ENCODE measurements at regions not wholly inside any gene's neighbourhood (a gene's known extent, or its start where the extent isn't known, plus 50 kb on each side); places are given as distances from the start of the nearest gene placed in this dataset.
A peak's percentile ranks its signal among the peaks of the same experiment; 100 is the strongest.

DNA sequence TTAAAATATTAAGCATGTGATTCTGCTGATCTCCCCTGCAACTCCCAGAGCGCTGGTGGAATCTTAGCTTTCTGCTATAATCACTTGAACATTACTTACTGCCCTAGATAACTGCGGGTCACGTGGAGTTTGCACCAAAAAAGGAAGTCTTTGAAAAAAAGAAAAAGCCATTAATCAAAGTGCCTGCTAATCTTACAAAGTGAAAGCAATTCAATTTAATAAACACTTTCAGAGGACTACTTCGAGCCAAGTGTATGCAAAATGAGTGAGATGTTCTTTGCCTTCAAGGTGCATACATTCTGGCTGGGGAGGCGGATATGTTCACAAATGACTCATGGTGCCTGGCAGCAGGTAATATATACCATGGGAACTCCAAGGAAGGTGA is 109.9 kb upstream of the GAP43 start:
- DNase-seq (ENCODE audit: unreplicated experiment), result no peak
- peaks cover 19% of the 10 kb centered on the region for H3K4me1 Mint-ChIP-seq (ENCODE audit: insufficient read depth, unreplicated experiment)
- POLR2A ChIA-PET, result interaction anchor here (1.0 kb wide), 1 partner anchor 19 kb away, joined by 3 read pairs; no protein-coding TSS in a partner anchor
- CTCF ChIA-PET, result interaction anchor here (0.6 kb wide), 2 partner anchors 112 to 1305 kb away, joined by 3 read pairs; no protein-coding TSS in a partner anchor
- H3K36me3 Mint-ChIP-seq (ENCODE audit: insufficient read depth, unreplicated experiment), result no peaks in the 10 kb centered on the region
- TF ChIP-seq, protein P1, sequence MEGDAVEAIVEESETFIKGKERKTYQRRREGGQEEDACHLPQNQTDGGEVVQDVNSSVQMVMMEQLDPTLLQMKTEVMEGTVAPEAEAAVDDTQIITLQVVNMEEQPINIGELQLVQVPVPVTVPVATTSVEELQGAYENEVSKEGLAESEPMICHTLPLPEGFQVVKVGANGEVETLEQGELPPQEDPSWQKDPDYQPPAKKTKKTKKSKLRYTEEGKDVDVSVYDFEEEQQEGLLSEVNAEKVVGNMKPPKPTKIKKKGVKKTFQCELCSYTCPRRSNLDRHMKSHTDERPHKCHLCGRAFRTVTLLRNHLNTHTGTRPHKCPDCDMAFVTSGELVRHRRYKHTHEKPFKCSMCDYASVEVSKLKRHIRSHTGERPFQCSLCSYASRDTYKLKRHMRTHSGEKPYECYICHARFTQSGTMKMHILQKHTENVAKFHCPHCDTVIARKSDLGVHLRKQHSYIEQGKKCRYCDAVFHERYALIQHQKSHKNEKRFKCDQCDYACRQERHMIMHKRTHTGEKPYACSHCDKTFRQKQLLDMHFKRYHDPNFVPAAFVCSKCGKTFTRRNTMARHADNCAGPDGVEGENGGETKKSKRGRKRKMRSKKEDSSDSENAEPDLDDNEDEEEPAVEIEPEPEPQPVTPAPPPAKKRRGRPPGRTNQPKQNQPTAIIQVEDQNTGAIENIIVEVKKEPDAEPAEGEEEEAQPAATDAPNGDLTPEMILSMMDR (IDR thresholded peaks at IDR 0.05; ENCODE audit: unreplicated experiment), result no peak
- no TSS peak for BruUV-seq (replicated peaks)
- H3K9me3 Mint-ChIP-seq (ENCODE audit: unreplicated experiment), result no peaks in the 10 kb centered on the region
- peak overlapping the region; percentile 74 for H3K4me3 Mint-ChIP-seq (ENCODE audit: unreplicated experiment)
- peaks cover 26% of the 10 kb centered on the region for H3K27me3 Mint-ChIP-seq (ENCODE audit: insufficient read depth, unreplicated experiment)
- no peak overlapping the region for H3K27ac Mint-ChIP-seq (ENCODE audit: low read depth, unreplicated experiment)
- intact Hi-C loops (cut with micrococcal nuclease), result no loop called here

DNA sequence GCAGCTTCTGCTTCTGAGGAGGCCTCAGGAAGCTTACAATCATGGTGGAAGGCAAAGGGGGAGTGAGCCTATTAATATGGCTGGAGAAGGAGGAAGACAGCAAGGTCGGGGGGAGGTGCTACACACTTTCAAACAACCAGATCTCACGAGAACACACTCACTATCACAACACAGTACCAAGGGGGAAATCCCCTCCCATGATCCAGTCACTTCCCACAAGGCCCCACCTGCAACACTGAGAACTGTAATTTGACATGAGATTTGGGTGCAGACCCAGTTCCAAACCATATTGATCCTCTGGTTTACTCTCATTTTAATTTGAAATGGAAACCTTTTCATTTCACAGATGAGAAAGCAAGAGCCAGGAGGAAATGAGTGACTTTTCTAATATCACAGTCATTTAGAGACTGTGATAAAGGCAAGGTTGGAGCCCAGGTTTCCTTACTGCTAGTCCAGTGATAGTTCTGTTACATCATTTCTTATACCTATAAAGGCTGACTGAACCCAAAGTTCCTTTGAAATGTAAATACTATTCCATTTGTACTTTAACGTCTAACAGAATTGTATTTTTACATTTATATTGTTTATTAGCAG is 105.8 kb upstream of the GAP43 start:
- Mint-ChIP-seq H3K27ac (ENCODE audit: low read depth, unreplicated experiment) (no peak overlapping the region), H3K27me3 (ENCODE audit: insufficient read depth, unreplicated experiment) (no peaks in the 10 kb centered on the region), H3K4me3 (ENCODE audit: unreplicated experiment) (no peak overlapping the region), H3K36me3 (ENCODE audit: insufficient read depth, unreplicated experiment) (no peaks in the 10 kb centered on the region), H3K4me1 (ENCODE audit: insufficient read depth, unreplicated experiment) (peaks cover 16% of the 10 kb centered on the region), H3K9me3 (ENCODE audit: unreplicated experiment) (no peaks in the 10 kb centered on the region)
- no TSS peak for BruUV-seq (replicated peaks)
- POLR2A ChIA-PET, result no interaction called here
- TF ChIP-seq, protein P1 (IDR thresholded peaks at IDR 0.05; ENCODE audit: unreplicated experiment), result no peak
- intact Hi-C loops (cut with micrococcal nuclease), result no loop called here
- CTCF ChIA-PET, result interaction anchor here (0.6 to 1.1 kb wide), 3 partner anchors 26 to 300 kb away, joined by 3 to 4 read pairs (median 3); no protein-coding TSS in a partner anchor
- no peak for DNase-seq (ENCODE audit: unreplicated experiment)

DNA sequence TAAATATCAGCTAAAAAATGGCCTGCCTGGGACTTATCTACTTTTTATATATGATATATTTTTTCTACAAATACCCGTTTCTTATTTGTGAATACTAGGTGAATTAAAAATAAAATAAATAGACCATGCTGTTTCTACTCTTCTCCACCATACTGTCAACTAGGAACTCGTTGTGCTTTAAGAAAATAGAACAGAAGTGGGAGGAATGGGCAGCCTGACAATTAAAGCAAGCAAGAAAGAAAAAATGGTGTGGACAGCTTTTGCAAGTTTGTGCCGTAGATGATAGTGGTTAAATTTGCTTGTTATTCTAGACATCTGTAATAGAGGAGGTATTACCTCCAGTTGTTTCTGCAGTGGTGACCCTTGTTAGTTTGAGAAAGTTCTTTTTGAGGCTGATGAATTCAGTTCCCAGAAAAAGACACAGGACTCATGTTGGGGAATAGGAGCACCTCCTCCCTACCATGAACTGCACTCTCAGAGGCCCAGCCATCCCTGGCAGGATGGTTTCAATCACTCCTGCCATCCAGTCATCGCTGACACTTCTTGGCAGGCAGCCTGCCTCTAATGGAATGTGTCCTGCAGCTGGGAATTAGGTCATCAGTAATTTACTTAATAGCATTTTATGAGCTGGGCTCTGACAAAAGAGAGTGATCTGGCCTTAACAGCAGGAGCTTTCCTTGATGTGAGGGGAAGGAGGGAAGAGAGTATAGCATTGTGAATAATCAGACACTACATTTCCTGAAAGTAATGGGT is 105.0 kb upstream of the GAP43 start:
- Mint-ChIP-seq H3K27ac (ENCODE audit: low read depth, unreplicated experiment) (no peak overlapping the region), H3K4me1 (ENCODE audit: insufficient read depth, unreplicated experiment) (peaks cover 14% of the 10 kb centered on the region), H3K27me3 (ENCODE audit: insufficient read depth, unreplicated experiment) (no peaks in the 10 kb centered on the region), H3K4me3 (ENCODE audit: unreplicated experiment) (no peak overlapping the region), H3K36me3 (ENCODE audit: insufficient read depth, unreplicated experiment) (no peaks in the 10 kb centered on the region), H3K9me3 (ENCODE audit: unreplicated experiment) (no peaks in the 10 kb centered on the region)
- no TSS peak for BruUV-seq (replicated peaks)
- intact Hi-C loops (cut with micrococcal nuclease), result no loop called here
- peak; percentile 71 for DNase-seq (ENCODE audit: unreplicated experiment)
- TF ChIP-seq, protein P1 (IDR thresholded peaks at IDR 0.05; ENCODE audit: unreplicated experiment), result no peak
- CTCF ChIA-PET, result interaction anchor here (0.5 to 1.0 kb wide), 4 partner anchors 35 to 1388 kb away, joined by 3 read pairs; no protein-coding TSS in a partner anchor
- POLR2A ChIA-PET, result no interaction called here

DNA sequence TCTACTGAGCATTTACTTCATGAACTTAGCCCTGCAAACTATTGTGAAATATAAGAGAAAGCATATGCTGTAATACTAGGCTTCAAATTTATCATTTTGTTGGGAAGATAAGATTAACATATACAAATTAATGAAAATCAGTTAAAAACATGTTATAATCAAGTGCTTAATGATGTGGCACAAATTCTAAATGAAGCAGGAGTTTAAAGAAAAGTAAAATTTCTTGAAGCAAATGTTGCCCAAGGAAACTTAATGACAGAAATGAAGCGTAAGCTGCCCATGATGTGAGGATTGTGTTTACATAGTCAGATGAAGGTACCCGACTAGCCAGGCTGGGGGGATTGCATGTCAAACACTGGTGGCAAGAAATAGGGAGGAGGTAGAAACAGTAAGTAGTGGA is 103.1 kb upstream of the GAP43 start:
- POLR2A ChIA-PET, result no interaction called here
- intact Hi-C loops (cut with micrococcal nuclease), result no loop called here
- Mint-ChIP-seq H3K27ac (ENCODE audit: low read depth, unreplicated experiment) (no peak overlapping the region), H3K4me3 (ENCODE audit: unreplicated experiment) (no peak overlapping the region), H3K36me3 (ENCODE audit: insufficient read depth, unreplicated experiment) (no peaks in the 10 kb centered on the region), H3K4me1 (ENCODE audit: insufficient read depth, unreplicated experiment) (peaks cover 8% of the 10 kb centered on the region), H3K27me3 (ENCODE audit: insufficient read depth, unreplicated experiment) (no peaks in the 10 kb centered on the region), H3K9me3 (ENCODE audit: unreplicated experiment) (no peaks in the 10 kb centered on the region)
- no TSS peak for BruUV-seq (replicated peaks)
- CTCF ChIA-PET, result no interaction called here
- TF ChIP-seq, protein P1 (IDR thresholded peaks at IDR 0.05; ENCODE audit: unreplicated experiment), result no peak
- DNase-seq (ENCODE audit: unreplicated experiment), result no peak
